ENCODE measurements at regions not wholly inside any gene's neighbourhood (a gene's known extent, or its start where the extent isn't known, plus 50 kb on each side); places are given as distances from the start of the nearest gene placed in this dataset.

GRCh38 chr18:75797046-75797445, 369.5 kb upstream of the SMIM21 start:
- no peak overlapping the region for H3K4me2 ChIP-seq (ENCODE audit: extremely low read depth, insufficient read depth, low read length)
- no peaks in the 10 kb centered on the region for H3K27me3 ChIP-seq (ENCODE audit: control insufficient read depth, insufficient read depth, low read length)
- no peak for DNase-seq (ENCODE audit: low read depth in 2 of 2)
- TF ChIP-seq CTCF (conservative IDR thresholded peaks at IDR 0.05 in 1 of 2, IDR thresholded peaks at IDR 0.05 in 1 of 2; ENCODE audit: low read depth in 1 of 2, low read length in 2 of 2) (no peak), EZH2 (IDR thresholded peaks at IDR 0.05; ENCODE audit: low read length, missing control alignments) (no peak)
- H3K9ac ChIP-seq (ENCODE audit: insufficient read depth, low read length) = no peak overlapping the region
- no peaks in the 10 kb centered on the region for H3K36me3 ChIP-seq (ENCODE audit: control insufficient read depth, insufficient read depth, low read length)
- H3K4me1 ChIP-seq (ENCODE audit: control insufficient read depth, extremely low read depth, insufficient read depth, low read length) = no peaks in the 10 kb centered on the region
- no peak overlapping the region for H2AFZ ChIP-seq (ENCODE audit: low read length)
- no peak overlapping the region for H3K4me3 ChIP-seq (replicated peaks in 1 of 4; ENCODE audit: control extremely low read depth in 1 of 4, insufficient read depth in 1 of 4, low read depth in 3 of 4, low read length in 4 of 4)
- H4K20me1 ChIP-seq (ENCODE audit: control insufficient read depth, extremely low read depth, insufficient read depth, low read length) = no peaks in the 10 kb centered on the region
- H3K79me2 ChIP-seq (ENCODE audit: control insufficient read depth, insufficient read depth, low read length) = no peaks in the 10 kb centered on the region
- no peaks in the 10 kb centered on the region for H3K9me3 ChIP-seq (ENCODE audit: control insufficient read depth, insufficient read depth, low read depth, low read length)
- H3K27ac ChIP-seq (ENCODE audit: insufficient read depth, low read length) = no peak overlapping the region

- Histone ChIP-seq H3K4me1 (ENCODE audit: control insufficient read depth, extremely low read depth, insufficient read depth, low read length) (no peaks in the 10 kb centered on the region), H3K36me3 (ENCODE audit: control insufficient read depth, insufficient read depth, low read length) (no peaks in the 10 kb centered on the region), H3K27ac (ENCODE audit: insufficient read depth, low read length) (no peak overlapping the region), H3K79me2 (ENCODE audit: control insufficient read depth, insufficient read depth, low read length) (no peaks in the 10 kb centered on the region), H3K9ac (ENCODE audit: insufficient read depth, low read length) (no peak overlapping the region), H2AFZ (ENCODE audit: low read length) (no peak overlapping the region), H3K4me3 (replicated peaks in 1 of 4; ENCODE audit: control extremely low read depth in 1 of 4, insufficient read depth in 1 of 4, low read depth in 3 of 4, low read length in 4 of 4) (no peak overlapping the region), H3K4me2 (ENCODE audit: extremely low read depth, insufficient read depth, low read length) (no peak overlapping the region), H3K27me3 (ENCODE audit: control insufficient read depth, insufficient read depth, low read length) (no peaks in the 10 kb centered on the region), H3K9me3 (ENCODE audit: control insufficient read depth, insufficient read depth, low read depth, low read length) (no peaks in the 10 kb centered on the region), H4K20me1 (ENCODE audit: control insufficient read depth, extremely low read depth, insufficient read depth, low read length) (no peaks in the 10 kb centered on the region)
- TF ChIP-seq CTCF (conservative IDR thresholded peaks at IDR 0.05 in 1 of 2, IDR thresholded peaks at IDR 0.05 in 1 of 2; ENCODE audit: low read depth in 1 of 2, low read length in 2 of 2) (no peak), EZH2 (IDR thresholded peaks at IDR 0.05; ENCODE audit: low read length, missing control alignments) (no peak)
- no peak for DNase-seq (ENCODE audit: low read depth in 2 of 2)
These were observed 363.3 kb upstream of the SMIM21 start for GRCh38 chr18:75790796-75791195.

GRCh38 chr18:75790111-75790510, 362.6 kb upstream of the SMIM21 start:
- H3K4me3 ChIP-seq (replicated peaks in 1 of 4; ENCODE audit: control extremely low read depth in 1 of 4, insufficient read depth in 1 of 4, low read depth in 3 of 4, low read length in 4 of 4) = no peak overlapping the region
- H3K4me2 ChIP-seq (ENCODE audit: extremely low read depth, insufficient read depth, low read length) = no peak overlapping the region
- H3K27me3 ChIP-seq (ENCODE audit: control insufficient read depth, insufficient read depth, low read length) = no peaks in the 10 kb centered on the region
- no peak overlapping the region for H2AFZ ChIP-seq (ENCODE audit: low read length)
- H3K36me3 ChIP-seq (ENCODE audit: control insufficient read depth, insufficient read depth, low read length) = no peaks in the 10 kb centered on the region
- H3K4me1 ChIP-seq (ENCODE audit: control insufficient read depth, extremely low read depth, insufficient read depth, low read length) = no peaks in the 10 kb centered on the region
- no peaks in the 10 kb centered on the region for H4K20me1 ChIP-seq (ENCODE audit: control insufficient read depth, extremely low read depth, insufficient read depth, low read length)
- H3K9ac ChIP-seq (ENCODE audit: insufficient read depth, low read length) = no peak overlapping the region
- TF ChIP-seq CTCF (conservative IDR thresholded peaks at IDR 0.05 in 1 of 2, IDR thresholded peaks at IDR 0.05 in 1 of 2; ENCODE audit: low read depth in 1 of 2, low read length in 2 of 2) (no peak), EZH2 (IDR thresholded peaks at IDR 0.05; ENCODE audit: low read length, missing control alignments) (no peak)
- no peak for DNase-seq (ENCODE audit: low read depth in 2 of 2)
- no peak overlapping the region for H3K27ac ChIP-seq (ENCODE audit: insufficient read depth, low read length)
- no peaks in the 10 kb centered on the region for H3K9me3 ChIP-seq (ENCODE audit: control insufficient read depth, insufficient read depth, low read depth, low read length)
- no peaks in the 10 kb centered on the region for H3K79me2 ChIP-seq (ENCODE audit: control insufficient read depth, insufficient read depth, low read length)

All from fibroblast of lung (primary cell).